CMK (cell line): ENCODE measurements at regions not wholly inside any gene's neighbourhood (a gene's known extent, or its start where the extent isn't known, plus 50 kb on each side); places are given as distances from the start of the nearest gene placed in this dataset.
"Not testable (repeated sequence)": the region's sequence is repeated elsewhere in the genome, so short reads cannot be mapped to it uniquely, and the experiment has no call there.

Experiments used
- DNase-seq: peaks from one replicate; pipeline ENCODE4 v3.0.0-alpha.2; 2010; ENCODE audit warnings: low read depth

DNA sequence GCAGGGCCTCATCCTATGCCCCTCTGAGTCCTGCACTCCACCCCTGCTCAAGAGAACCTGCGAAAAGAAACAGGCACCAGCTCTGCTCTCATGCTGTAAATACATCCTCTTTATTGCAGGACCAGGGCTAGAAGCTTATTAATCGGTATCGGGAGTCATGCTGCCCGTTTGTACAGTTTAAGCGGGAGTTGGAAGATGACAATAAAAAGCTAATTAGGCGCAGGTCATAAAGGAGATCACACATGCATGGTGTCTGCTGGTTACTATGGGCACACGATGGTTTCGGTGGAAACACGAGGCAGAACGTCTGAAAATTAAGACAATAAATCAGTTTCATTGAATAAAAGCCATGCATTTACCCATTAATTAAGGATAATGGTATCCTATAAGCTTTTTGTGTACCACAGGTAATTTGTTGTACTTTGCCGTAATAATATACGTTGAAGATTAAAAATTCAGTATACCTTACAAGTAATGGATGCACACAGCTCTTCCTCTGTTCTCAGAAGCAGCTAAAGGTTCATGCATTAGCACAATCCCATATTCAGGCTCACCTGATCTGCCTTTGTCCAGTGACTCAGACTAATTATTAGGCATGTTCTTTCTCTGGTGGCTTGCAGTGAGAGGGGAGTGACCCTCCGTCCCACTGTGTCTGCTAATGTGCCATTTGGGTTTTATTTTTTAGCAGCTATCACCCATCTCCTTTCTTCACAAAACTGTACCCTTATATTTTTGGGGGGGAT, 406.0 kb downstream of the TSHZ3 start:
- DNase-seq, result no peak

DNA sequence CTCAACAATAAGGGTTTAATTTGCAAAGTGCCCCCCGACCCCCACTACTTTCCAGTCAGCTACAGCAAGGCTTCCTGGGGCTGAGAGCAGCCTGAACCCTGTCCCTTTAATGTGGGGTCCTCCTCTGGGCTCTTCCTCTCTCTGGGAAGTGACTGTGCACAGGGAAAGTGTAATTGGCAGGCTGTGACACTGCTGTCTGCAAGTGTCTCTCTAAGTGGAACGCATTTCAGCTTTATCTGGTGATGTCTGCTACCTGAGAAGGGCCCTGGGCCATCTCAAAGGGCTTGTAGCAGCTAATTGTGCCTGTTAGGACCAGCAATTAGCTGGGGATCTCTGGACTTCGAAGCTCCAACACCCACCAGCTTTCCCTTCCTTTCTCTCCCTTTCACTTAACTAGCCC, 406.6 kb downstream of the TSHZ3 start:
- no peak for DNase-seq

DNA sequence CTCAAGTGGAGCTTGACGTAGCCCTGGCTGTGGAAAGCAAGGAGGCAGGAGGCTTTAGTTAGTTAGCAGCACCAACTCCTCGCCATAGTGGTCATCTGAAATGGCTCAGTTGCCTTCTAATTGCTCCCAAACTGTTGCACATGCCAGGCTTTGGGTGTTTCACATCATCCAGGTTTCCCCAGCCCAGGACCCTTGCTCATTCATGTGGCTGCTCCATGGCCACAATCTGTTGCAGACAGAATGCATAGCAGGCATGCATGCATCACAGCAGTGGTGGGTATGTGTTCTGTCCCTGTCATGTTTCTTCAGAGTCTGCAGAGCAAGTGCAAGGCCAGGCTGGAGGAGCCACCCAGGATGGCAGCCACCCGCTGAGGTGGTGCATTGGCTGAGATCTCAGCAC, 407.6 kb downstream of the TSHZ3 start:
- no peak for DNase-seq

DNA sequence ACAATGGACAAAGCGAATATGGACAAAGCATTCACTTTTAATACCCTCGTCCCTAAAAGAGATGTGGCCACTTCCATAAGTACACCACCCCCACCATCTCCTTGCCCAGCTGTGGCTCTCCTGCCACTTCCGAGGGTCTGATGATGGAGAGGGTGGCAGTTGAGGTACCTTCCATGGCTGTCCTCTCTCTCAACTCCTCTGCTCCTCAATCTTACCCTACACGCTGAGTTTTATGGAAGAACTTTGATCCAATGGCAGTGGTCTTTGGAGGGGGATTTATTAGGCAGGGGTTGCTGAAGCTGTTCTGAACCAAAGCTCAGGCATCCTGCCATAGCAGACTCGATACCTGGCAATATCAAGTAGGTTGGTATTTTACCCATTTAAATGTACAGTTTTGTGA, 413.0 kb downstream of the TSHZ3 start:
- DNase-seq, result no peak

DNA sequence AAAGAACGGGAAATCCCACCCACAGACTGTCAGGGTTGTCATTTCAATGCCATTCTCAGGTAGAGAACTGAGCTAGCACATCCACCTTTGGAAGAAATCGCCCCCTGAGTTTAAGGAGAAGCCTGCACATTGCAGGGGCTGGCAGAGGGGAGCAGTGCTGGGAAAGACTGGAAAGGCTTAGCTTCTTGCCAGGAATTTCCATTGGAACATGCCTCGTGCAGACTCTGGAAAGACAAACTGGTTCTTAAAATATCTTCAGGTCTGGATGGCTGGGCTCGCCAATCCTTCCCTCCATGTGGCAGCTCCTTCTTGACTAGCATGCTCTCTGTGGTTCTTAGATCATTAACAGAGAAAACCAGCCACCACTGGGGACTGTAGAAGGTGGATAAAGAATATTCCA, 414.1 kb downstream of the TSHZ3 start:
- no peak for DNase-seq

DNA sequence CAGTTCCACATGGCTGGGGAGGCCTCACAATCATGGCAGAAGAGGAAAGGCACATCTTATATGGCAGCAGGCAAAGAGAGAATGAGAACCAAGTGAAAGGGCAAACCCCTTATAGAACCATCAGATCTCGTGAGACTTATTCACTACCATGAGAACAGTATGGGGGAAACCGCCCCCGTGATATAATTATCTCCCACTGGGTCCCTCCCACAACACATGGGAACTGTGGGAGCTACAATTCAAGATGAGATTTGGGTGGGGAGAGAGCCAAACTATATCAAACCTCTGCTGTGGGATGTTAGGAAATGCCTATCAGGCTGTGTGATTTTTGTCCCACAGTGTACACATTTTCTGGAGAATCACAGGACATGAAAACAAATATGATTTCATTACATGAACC, 415.8 kb downstream of the TSHZ3 start:
- not testable (repeated sequence) for DNase-seq

DNA sequence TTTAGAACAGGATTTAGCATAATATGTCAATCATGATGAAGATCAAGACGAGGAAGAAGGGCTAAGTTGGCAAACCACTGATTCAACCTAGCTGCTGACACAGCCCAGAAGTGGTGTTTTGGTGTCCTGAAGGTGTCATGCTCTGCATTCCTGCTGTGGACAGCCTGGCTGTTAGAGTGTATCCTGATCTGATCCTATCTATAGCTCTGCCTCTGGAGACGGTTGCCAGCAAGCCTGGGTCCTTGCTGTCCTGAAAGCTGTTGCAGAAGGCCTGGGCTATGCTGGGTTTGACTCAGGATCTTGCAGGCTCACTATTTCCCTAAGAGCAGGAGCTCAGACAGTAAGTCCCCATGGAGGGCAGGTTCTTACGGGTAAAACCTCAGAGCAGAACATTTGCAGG, 416.4 kb downstream of the TSHZ3 start:
- DNase-seq, result no peak

DNA sequence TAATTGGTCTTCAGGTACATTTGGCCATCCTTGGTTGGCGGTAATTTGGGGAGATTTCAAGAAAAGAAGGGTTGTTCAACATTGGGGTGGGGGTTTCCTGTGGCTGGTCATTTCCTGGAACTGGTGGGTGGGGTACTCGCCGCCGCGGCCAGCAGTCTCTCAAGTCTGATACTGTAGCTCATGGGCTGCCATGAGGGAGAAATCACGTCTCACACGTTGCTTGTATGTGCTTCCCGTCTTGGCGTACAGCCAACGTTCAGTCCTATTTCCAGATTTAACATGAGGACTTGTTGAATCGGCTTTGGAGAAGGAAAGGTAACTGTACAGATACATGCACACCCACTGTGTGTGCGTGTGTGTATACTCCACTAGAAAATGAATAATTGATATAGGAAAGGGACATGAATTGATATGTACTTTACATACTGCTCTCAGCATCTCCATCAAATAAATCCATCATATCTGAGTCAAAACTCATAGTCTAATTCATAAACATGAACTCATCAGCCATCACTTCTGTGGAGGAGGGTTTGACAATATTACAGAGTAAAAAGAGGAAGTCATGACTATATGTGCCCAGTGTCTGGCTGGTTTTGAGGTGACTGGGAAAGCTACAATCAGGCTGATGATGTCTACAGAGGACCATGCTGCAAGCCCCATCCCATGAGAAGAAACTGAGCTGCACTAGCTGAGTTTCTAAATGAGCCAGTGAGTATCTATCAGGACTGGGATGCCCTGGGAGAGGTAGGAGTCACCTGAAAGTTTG, 418.1 kb downstream of the TSHZ3 start:
- DNase-seq, result no peak

DNA sequence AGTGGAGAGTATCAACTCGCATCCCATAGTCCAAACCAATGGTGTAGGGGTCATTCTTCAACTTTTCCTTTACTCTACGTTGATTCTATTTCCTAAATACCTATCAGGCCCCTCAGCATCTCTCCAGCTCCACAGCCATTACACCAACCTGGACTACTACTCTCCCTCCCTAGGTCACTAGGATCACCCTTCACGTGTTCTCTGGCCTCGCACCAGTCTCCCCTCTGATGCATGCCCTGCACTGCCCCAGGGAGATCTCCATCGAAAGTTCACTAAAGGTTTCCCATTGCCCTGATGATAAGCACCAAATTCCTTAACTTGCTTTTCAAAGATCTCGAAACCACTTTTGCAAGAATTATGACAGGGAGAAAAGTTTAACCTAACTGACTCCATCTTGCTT, 421.5 kb downstream of the TSHZ3 start:
- no peak for DNase-seq

DNA sequence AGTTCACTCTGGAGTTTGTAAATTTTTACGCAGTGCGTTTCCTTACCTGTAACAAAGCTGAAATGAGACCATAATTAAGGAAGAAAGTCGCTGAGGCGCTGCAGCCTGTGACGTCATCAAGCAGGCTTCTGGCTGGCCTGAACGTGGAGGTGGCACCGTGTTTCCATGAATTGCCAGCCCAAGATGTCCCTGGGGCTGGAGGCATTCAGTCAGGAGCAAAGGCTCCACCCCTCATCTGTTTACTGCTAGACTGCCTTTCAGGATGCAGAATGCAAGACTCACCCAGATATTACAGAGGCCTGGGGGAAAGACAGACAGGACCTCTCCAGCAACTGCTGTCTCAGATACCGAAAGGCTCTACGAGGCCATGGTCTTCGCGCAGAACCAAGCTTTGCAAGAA, 424.6 kb downstream of the TSHZ3 start:
- no peak for DNase-seq

DNA sequence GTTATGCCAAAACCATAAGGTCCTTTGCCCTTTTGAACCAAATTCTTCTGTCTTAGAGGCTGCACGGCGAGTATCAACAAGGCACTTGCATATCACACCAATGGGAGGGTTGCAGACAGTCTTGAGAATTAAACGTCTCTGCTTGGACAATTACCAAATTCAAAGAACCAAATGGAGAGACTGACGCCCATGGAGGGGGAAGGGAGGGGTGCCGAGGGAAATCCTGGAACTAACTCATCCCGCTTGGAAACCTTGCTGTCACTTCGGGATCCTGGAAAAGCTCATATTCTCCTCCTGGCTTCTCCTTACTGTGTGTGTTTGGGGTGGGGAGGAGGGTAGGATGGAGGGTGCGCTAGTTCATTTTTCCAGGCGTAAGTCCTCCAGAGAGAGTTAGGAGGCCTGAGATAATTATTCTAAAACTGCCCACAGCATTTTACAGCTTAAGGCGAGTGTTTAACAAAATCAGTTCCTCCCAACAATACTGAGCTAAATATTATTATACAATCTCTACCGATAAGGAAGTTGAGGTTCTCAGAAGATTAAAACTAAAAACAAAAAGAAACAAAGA, 425.1 kb downstream of the TSHZ3 start:
- no peak for DNase-seq

DNA sequence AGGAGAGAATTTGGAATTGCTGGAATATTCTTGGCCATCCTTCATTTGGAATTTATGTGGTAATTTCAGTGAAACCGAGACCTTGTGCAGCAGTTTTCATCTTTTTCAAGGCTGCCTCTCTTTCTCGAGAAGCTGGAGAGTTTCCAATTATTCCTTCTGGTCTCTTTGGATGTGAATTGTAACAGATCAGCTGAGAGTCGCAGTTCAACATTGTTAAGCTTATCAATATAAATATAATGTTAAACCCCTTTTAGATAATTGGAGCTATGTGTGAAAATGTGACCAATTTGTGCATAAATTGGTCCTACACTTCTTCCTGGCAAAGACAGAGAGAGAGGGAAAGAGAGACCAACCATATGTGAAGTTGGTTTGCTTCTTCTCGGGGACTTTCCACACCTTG, 425.6 kb downstream of the TSHZ3 start:
- no peak for DNase-seq

DNA sequence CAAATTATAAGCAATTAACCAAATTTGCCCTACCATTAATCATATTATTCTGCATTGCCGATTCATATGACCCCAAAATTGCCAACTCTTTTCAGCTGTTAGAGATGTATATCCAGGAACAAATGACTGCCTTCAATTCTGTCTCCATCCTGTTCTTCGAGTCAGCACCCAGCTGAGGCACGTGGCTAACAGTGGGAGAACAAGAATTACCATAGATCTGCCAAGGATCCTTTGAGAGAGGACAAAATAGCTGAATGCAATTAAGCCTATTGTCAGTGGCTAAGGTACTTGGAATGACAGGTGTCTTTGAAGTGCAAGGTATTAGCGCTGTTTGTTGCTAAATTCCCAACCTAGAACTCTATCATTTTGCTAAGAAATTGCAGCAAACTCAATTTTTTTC, 426.1 kb downstream of the TSHZ3 start:
- no peak for DNase-seq

DNA sequence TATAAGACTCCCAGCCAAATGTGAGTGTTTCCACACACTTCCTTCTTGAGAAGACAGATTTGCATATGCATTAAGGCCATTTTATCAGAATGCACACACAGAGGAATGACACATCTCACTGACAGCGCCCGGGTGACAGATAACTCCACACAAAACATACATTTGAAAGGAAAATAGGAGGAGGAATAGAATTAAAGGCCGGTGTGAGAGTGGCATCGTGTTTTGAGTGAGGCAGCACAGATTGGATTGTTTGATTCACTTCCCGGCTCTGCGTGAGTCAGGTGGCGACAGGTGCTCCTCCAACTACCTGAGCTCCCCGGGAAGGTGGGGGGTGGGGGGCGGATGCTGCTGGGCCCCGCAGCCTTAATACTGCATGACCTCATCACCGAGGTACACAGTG, 429.0 kb downstream of the TSHZ3 start:
- no peak for DNase-seq

DNA sequence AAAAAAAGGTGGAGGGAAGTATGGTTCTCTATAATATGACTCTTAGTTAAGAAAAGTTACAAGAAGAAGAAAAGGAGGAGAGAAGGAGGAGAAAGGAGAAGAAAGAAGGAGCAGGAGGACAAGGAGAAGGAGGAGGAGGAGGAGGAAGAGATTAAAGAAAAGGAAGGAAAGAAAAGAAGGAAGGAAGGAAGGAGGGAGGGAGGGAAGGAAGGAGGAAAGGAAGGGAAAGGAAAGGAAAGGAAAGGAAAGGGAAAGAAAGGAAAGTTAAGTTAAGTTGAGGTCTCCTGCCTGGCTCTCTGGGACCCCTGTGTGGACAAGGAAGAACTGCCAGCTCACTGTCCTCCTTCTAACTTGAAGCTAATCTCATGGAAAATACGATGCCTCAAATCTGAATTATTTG, 429.5 kb downstream of the TSHZ3 start:
- no peak for DNase-seq

DNA sequence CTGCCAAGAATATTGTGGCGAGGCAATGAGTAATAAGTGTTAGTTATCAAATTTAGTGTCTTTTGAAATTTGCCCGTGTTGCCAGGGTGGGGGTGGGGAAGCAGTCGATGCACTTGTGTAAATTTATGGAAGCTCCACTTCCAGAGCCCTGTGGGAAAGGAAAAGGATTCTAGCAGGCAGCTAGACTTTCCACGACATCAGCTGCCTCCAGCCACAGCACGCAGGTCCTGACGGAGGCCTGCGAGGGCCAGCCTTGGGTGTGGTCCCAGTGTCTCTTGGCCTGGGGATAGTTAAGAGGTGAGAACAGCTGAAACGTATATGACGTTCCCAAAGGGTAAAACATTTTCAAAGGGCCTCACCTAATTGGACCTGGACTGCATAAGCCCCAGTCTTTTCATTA, 433.0 kb downstream of the TSHZ3 start:
- no peak for DNase-seq

DNA sequence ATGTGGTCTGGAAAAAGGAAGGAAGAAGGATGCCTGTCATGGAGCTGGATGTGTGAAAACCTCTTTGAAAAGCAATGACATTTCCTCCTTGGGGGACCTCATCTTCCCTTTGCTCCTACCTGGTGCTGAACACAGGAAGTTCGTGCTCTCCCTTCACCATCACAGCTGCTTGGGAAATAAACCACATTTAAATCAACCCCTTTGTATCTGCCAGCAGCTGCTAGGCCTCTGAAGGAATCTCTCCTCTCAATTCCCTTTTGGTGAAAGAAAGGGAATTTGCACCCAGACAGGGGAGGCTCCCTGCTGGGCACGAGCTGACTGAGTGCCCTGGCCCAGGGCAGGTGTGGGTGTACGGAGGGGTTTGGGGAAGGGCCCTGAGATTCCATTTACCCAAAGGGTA, 437.7 kb downstream of the TSHZ3 start:
- DNase-seq, result no peak

DNA sequence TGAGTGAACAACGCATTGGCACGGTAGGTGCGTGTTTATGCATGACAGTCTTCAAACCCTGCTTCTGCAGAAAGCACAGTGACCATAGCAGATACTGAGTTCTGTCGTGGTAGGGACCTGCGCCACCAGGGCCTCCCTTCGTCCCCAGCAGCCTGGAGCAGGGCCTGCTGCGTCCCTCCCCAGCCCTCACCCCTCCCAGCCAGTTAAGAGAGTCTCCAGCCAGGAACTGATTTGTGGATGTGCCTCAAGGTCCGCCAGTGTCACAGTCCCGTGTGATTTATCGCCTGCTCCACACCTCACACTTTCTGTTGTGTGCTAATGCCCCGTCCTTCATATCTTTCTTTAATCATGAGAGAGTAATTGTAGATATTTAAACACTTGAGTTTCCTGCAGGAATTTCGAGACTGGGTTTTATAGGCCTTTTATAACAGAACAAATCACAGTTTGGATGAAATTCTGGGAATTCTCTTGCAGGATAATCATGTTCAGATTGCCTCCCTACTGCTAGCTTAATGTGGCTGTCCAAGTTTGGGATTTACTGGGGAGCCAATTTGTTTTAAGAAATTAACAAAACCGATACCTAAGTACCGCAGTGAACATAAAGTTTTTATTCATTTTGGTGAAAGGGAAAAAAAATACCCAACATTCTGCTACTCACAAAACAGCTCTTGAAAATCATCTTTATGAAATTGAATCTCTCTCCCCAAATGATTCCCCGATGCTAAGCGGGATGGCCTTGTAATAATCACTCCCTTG, 438.6 kb downstream of the TSHZ3 start:
- DNase-seq, result no peak

DNA sequence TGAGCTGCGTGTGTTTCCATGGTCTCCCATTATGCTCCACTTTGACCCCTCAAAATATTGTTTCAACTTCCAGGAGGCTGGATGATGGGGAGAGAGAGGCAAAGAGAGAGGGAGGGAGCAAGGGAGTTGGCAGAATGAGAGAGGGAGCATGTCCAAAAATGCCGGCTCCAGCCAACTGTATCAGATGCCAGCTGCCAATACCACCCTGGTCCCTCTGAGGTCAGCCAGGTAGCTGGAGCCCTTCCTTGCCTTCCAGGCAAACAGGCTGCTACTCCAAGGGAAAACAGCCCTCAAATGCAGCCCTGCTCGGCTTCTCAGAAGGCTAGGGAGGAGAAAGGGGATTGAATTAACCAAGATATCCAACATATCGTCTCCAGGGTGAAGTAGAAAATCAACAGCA, 440.0 kb downstream of the TSHZ3 start:
- no peak for DNase-seq

DNA sequence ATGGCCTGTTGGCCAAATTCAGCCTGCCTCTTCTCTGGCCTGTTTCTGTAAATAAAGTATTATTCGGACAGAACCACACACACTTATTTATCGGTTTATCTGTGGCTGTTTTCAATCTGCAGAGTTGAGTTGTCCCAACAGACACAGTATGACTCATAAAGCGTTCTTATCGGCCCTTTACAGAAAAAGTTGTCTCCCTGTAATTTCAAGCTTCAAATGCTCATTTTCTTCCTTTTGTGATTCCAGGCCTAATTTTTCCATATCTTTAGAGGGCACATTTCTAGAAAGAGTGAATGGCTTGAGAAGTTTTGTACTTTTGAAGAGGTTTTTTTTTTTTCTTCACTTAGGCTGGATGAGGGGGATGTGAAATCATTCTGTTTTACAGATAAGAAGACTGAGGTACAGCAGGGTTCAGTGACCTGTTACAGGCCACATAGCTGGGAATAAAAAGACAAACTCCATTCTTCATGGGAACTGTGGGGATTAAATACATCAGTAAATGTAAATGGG, 440.9 kb downstream of the TSHZ3 start:
- no peak for DNase-seq

DNA sequence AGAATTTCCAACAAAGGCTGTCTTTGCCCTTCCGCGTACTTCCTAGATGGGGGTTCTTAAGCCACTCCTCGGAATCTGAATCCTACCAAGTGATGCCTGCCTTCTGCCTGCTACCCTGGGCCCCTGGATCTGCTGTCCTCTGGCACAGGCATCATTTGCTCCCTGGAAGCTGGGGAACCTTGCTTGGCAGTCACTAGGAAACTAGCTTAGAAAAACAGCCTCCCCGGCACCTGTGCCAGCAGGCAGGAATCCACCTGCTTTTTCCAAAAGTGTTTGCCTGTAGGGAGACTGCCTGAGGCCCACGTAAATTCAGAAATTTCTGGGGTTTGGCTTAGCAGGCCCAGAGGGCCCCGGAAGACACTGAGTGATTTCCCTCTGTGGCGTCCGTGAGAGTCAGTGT, 442.4 kb downstream of the TSHZ3 start:
- DNase-seq, result no peak

DNA sequence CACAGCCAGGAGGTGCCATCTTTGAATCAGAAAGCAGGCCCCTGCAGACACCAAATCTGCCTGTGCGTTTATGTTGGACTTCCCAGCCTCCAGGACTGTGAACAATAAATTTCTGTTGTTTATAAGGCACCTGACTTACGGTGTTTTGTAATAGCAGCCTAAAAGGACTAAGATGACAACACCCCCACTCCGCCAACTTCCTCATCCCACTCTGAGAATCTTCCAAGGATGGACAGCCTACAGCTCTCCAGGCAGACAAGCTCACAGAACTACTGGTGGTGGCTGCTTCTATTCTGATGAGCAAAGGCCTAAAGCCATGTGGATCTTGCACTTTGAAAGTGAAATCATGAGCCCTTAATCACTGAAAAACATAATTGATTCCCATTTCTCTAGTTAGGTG, 449.2 kb downstream of the TSHZ3 start:
- no peak for DNase-seq
